Loucy (cell line): ENCODE measurements at regions not wholly inside any gene's neighbourhood (a gene's known extent, or its start where the extent isn't known, plus 50 kb on each side); places are given as distances from the start of the nearest gene placed in this dataset.
"Not testable (repeated sequence)": the region's sequence is repeated elsewhere in the genome, so short reads cannot be mapped to it uniquely, and the experiment has no call there.

Experiments used
- EZH2phosphoT487 ChIP-seq: fragments of 200-600 bp; IDR thresholded peaks from 2 replicates; pipeline ENCODE4 v1.6.1; 2018; ENCODE audit warnings: antibody characterized with exemption, mild to moderate bottlenecking, moderate library complexity, borderline replicate concordance
- TF ChIP-seq, protein P1 (sequence below): fragments of 200-600 bp; sonication (generic); conservative IDR thresholded peaks from 2 replicates; pipeline ENCODE4 v1.5.1; 2014; ENCODE audit warnings: mild to moderate bottlenecking, antibody characterized with exemption, low read length

DNA sequence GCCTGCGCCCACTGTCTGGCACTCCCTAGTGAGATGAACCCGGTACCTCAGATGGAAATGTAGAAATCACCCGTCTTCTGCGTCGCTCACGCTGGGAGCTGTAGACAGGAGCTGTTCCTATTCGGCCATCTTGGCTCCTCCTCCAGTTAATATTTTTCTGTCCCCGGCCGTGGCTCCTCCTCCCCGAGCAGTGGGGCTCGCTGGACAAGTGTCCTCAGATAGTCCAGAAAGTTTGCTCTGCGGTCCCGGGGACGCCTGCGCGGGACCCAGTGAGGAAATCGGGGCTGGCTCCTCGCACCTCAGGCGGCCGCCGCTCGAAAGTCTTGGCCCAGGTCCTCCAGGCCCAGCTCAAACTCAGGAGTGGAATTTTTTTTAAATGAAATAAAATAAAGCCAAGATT lies 749.3 kb upstream of the CHORDC1 start:
- TF ChIP-seq, protein P1, sequence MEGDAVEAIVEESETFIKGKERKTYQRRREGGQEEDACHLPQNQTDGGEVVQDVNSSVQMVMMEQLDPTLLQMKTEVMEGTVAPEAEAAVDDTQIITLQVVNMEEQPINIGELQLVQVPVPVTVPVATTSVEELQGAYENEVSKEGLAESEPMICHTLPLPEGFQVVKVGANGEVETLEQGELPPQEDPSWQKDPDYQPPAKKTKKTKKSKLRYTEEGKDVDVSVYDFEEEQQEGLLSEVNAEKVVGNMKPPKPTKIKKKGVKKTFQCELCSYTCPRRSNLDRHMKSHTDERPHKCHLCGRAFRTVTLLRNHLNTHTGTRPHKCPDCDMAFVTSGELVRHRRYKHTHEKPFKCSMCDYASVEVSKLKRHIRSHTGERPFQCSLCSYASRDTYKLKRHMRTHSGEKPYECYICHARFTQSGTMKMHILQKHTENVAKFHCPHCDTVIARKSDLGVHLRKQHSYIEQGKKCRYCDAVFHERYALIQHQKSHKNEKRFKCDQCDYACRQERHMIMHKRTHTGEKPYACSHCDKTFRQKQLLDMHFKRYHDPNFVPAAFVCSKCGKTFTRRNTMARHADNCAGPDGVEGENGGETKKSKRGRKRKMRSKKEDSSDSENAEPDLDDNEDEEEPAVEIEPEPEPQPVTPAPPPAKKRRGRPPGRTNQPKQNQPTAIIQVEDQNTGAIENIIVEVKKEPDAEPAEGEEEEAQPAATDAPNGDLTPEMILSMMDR: not testable (repeated sequence)
- not testable (repeated sequence) for TF ChIP-seq EZH2phosphoT487
